WI38 (cell line): ENCODE measurements at regions not wholly inside any gene's neighbourhood (a gene's known extent, or its start where the extent isn't known, plus 50 kb on each side); places are given as distances from the start of the nearest gene placed in this dataset.

Source experiments
- H3K4me3 ChIP-seq: 2 replicates; pipeline ENCODE4 v1.5.1; 2011; ENCODE audit warnings: low read depth, mild to moderate bottlenecking, control low read depth, low read length
- CTCF ChIP-seq: IDR thresholded peaks from 2 replicates; pipeline ENCODE4 v1.5.1; 2012; ENCODE audit warnings: low read depth, mild to moderate bottlenecking, control low read depth, low read length

GRCh38 chr21:16404776-16405175 lies 675.0 kb downstream of the USP25 start:
- no peak for TF ChIP-seq CTCF
- no peak overlapping the region for H3K4me3 ChIP-seq

DNA sequence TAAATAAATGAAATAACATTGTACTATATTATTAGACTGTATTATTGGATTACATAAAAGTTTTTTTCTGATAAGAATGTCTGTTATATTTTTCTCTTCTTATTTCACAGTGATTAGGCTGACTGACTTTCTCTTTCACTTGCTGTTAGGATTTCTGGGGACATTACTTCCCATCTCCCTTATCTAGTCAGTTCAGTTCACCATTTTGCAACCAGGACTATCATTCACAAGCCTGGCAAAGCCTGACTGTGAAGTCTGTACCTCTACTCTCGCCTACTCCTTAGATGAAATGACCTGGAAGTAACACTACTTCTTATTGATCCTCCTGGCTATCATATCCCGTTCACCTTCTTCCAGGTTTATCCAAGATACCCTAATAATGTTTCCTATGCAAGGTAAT lies 676.6 kb downstream of the USP25 start:
- no peak overlapping the region for H3K4me3 ChIP-seq
- no peak for TF ChIP-seq CTCF

DNA sequence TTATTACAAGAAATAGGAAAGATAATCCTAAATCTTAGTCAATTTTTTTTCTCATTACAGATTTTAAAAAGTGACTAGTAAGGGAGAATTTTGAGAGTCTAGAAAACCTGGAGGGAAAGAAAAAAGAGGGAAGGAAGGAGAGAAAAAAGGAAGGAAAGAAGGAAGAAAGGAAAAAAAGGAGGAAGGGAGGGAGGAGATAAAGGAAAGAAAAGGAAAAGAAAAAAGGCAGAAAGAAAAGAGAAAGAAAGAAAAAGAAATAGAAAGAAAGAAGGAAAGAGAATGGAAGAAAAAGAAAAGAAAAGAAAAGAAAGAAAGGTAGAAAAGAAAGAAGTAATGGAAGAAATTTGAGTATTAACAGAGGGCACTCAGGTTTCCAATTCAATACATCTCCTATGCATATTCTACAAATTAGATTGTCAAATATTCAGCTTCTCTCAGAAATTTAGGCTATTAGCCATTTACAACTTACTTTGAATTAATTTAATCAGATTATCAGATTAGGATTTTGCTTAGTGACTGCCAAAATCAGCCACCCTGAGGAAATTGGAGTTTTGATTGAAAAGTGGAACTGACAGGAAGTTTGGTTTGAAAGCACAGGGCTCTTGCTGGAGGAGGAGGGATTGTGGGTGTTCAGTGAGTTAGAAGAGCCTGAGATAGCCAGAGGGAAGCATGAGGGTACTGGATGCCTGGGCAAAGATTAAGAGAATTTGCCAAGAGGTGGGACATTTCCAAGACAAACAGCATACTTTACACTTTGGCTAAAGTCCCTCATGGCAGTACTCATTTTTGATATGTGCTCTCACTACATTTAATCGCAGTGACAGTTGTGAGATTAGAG lies 677.8 kb downstream of the USP25 start:
- no peak overlapping the region for H3K4me3 ChIP-seq
- TF ChIP-seq CTCF = no peak

DNA sequence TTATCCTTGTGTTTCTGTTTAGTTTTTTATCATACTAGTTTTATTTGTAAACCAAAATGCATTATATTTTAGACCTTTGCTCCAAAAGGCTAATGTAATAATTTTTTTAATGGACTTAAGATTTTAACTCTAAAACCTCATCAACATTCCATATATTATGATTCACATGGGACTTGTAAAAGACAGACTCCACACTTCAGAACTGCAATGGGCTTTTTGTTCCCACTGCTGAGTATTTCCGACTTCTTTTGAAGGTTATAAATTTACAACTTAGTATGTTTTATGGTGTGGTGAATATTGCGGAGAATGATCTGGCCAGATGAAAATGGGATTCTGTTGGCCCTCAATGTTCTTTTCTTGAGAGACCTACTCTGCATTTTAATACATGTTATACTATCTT lies 678.5 kb downstream of the USP25 start:
- TF ChIP-seq CTCF = no peak
- no peak overlapping the region for H3K4me3 ChIP-seq

GRCh38 chr21:16409352-16409751 lies 679.6 kb downstream of the USP25 start:
- TF ChIP-seq CTCF = no peak
- no peak overlapping the region for H3K4me3 ChIP-seq

DNA sequence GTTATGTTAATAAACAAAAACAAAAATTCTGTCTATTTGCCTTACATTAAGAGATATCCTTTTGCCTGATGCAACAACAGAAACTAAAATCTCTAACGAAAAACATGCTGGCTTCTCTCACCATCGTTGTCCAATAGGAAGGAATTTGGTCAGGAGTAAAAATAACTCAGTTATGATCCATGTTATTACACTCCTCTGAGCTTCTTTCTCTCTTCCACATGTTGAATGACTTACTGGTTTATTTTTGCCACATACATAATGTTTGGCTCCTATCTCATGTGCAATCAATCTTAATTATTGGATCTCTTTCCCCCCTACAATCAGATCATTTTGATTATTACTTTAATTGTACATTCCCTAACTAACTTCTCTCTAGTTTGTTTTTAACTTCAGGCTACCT lies 688.4 kb downstream of the USP25 start:
- H3K4me3 ChIP-seq = no peak overlapping the region
- no peak for TF ChIP-seq CTCF

DNA sequence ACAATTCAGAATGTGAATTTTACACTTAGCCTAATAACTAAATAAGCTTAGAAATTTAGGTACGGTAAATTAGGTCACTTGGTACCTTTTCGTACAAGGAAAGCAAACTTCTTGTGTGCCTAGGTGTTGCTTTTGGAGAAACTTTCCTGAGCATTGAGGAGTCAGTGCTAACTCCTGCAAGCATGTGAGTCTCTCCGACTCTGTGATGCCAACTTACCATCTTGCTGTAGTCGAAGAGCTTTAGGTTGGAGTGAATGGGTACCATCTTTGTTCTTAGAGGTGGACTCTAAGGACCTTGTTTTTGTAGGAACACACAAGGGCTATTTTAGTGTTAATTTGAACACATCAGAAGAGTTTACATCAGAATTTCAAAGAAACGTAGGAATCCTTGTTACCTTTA lies 688.9 kb downstream of the USP25 start:
- H3K4me3 ChIP-seq = no peak overlapping the region
- no peak for TF ChIP-seq CTCF
